ENCODE measurements at regions not wholly inside any gene's neighbourhood (a gene's known extent, or its start where the extent isn't known, plus 50 kb on each side); places are given as distances from the start of the nearest gene placed in this dataset.

- DNase-seq (no peak), ATAC-seq (peak; percentile 33)
- intact Hi-C loops (cut with DNase I, micrococcal nuclease) = no loop called here
Measured at GRCh38 chr1:232221802-232222499, 408.0 kb downstream of the SIPA1L2 start.

GRCh38 chr1:232218955-232219865 is 410.7 kb downstream of the SIPA1L2 start:
- intact Hi-C loops (cut with DNase I, micrococcal nuclease) = no loop called here
- no peak for DNase-seq
- ATAC-seq = no peak

- intact Hi-C loops (cut with DNase I, micrococcal nuclease) = no loop called here
- no peak for DNase-seq
- ATAC-seq = no peak
Measured at GRCh38 chr1:232213928-232214327, 416.0 kb downstream of the SIPA1L2 start.

- no peak for DNase-seq
- intact Hi-C loops (cut with DNase I, micrococcal nuclease) = no loop called here
- no peak for ATAC-seq
Measured at GRCh38 chr1:232212253-232212652, 417.7 kb downstream of the SIPA1L2 start.

GRCh38 chr1:232211149-232211548 is 418.8 kb downstream of the SIPA1L2 start:
- DNase-seq = no peak
- no peak for ATAC-seq
- intact Hi-C loops (cut with DNase I, micrococcal nuclease) = no loop called here

- intact Hi-C loops (cut with DNase I, micrococcal nuclease) = no loop called here
- no peak for ATAC-seq
- DNase-seq = no peak
Measured at GRCh38 chr1:232209357-232209756, 420.6 kb downstream of the SIPA1L2 start.

GRCh38 chr1:232207073-232207866 is 422.7 kb downstream of the SIPA1L2 start:
- intact Hi-C loops (cut with DNase I, micrococcal nuclease) = no loop called here
- ATAC-seq = no peak
- no peak for DNase-seq

GRCh38 chr1:232204269-232204668 is 425.7 kb downstream of the SIPA1L2 start:
- ATAC-seq (no peak), DNase-seq (no peak)
- intact Hi-C loops (cut with DNase I, micrococcal nuclease) = no loop called here

- intact Hi-C loops (cut with DNase I, micrococcal nuclease) = no loop called here
- ATAC-seq = no peak
- DNase-seq = no peak
Measured at GRCh38 chr1:232201024-232201423, 428.9 kb downstream of the SIPA1L2 start.

- ATAC-seq (peak; percentile 42), DNase-seq (no peak)
- intact Hi-C loops (cut with DNase I, micrococcal nuclease) = no loop called here
Measured at GRCh38 chr1:232196042-232196441, 433.9 kb downstream of the SIPA1L2 start.

- intact Hi-C loops (cut with DNase I, micrococcal nuclease) = no loop called here
- DNase-seq (no peak), ATAC-seq (no peak)
Measured at GRCh38 chr1:232194424-232194823, 435.5 kb downstream of the SIPA1L2 start.

GRCh38 chr1:232193451-232193783 is 436.5 kb downstream of the SIPA1L2 start:
- intact Hi-C loops (cut with DNase I, micrococcal nuclease) = no loop called here
- no peak for DNase-seq
- peak; percentile 88 for ATAC-seq

GRCh38 chr1:232192781-232193450 is 437.0 kb downstream of the SIPA1L2 start:
- DNase-seq (no peak), ATAC-seq (peak; percentile 88)
- intact Hi-C loops (cut with DNase I, micrococcal nuclease) = no loop called here

- no peak for ATAC-seq
- intact Hi-C loops (cut with DNase I, micrococcal nuclease) = no loop called here
- no peak for DNase-seq
Measured at GRCh38 chr1:232191560-232191959, 438.4 kb downstream of the SIPA1L2 start.

- intact Hi-C loops (cut with DNase I, micrococcal nuclease) = no loop called here
- DNase-seq (no peak), ATAC-seq (no peak)
Measured at GRCh38 chr1:232188318-232188717, 441.6 kb downstream of the SIPA1L2 start.

GRCh38 chr1:232186931-232187330 is 443.0 kb downstream of the SIPA1L2 start:
- intact Hi-C loops (cut with DNase I, micrococcal nuclease) = no loop called here

GRCh38 chr1:232184561-232185530 is 445.1 kb downstream of the SIPA1L2 start:
- no peak for ATAC-seq
- intact Hi-C loops (cut with DNase I, micrococcal nuclease) = no loop called here
- DNase-seq = no peak

More at GRCh38 chr1:232186931-232187330, 443.0 kb downstream of the SIPA1L2 start:
- DNase-seq (no peak), ATAC-seq (no peak)

GRCh38 chr1:232183802-232184201 is 446.1 kb downstream of the SIPA1L2 start:
- DNase-seq (no peak), ATAC-seq (no peak)
- intact Hi-C loops (cut with DNase I, micrococcal nuclease) = no loop called here

Data from left colon (tissue), 2 donors.